ENCODE measurements at regions not wholly inside any gene's neighbourhood (a gene's known extent, or its start where the extent isn't known, plus 50 kb on each side); places are given as distances from the start of the nearest gene placed in this dataset.

DNA sequence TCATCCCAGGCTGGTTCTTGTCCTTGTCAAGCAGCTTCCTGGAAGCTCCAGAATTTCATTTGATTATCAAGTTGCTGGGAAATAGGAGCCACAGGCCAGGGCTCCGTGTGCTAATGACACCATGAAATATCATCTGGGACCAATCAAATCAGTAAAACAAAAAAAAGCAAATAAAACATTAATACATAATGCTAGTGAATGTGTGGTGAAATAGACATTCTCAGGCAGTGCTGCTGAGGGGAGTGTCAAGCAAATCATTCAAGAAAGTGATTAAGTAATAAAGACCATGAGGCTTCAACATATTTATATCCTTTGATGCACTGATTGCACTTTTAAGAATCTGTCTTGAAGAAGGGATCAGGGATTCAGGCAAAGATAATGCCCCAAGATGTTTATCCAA lies 213.7 kb downstream of the MATN1 start:
- TF ChIP-seq, protein P1, sequence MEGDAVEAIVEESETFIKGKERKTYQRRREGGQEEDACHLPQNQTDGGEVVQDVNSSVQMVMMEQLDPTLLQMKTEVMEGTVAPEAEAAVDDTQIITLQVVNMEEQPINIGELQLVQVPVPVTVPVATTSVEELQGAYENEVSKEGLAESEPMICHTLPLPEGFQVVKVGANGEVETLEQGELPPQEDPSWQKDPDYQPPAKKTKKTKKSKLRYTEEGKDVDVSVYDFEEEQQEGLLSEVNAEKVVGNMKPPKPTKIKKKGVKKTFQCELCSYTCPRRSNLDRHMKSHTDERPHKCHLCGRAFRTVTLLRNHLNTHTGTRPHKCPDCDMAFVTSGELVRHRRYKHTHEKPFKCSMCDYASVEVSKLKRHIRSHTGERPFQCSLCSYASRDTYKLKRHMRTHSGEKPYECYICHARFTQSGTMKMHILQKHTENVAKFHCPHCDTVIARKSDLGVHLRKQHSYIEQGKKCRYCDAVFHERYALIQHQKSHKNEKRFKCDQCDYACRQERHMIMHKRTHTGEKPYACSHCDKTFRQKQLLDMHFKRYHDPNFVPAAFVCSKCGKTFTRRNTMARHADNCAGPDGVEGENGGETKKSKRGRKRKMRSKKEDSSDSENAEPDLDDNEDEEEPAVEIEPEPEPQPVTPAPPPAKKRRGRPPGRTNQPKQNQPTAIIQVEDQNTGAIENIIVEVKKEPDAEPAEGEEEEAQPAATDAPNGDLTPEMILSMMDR (IDR thresholded peaks at IDR 0.05): no peak
- TF ChIP-seq POLR2A (IDR thresholded peaks at IDR 0.05): no peak
- no peak for TF ChIP-seq EP300 (IDR thresholded peaks at IDR 0.05)
